Fibroblast of the conjunctiva (primary cell): ENCODE measurements at regions not wholly inside any gene's neighbourhood (a gene's known extent, or its start where the extent isn't known, plus 50 kb on each side); places are given as distances from the start of the nearest gene placed in this dataset.
A peak's percentile ranks its signal among the peaks of the same experiment; 100 is the strongest.
"Not testable (repeated sequence)": the region's sequence is repeated elsewhere in the genome, so short reads cannot be mapped to it uniquely, and the experiment has no call there.

Experiments used
- DNase-seq: peaks from one replicate; pipeline ENCODE4 v3.0.0-alpha.2; 2010; ENCODE audit warnings: low read depth

- peak; percentile 20 for DNase-seq
These were observed 329.4 kb upstream of the PCDH18 start for GRCh38 chr4:137861682-137862081.

DNA sequence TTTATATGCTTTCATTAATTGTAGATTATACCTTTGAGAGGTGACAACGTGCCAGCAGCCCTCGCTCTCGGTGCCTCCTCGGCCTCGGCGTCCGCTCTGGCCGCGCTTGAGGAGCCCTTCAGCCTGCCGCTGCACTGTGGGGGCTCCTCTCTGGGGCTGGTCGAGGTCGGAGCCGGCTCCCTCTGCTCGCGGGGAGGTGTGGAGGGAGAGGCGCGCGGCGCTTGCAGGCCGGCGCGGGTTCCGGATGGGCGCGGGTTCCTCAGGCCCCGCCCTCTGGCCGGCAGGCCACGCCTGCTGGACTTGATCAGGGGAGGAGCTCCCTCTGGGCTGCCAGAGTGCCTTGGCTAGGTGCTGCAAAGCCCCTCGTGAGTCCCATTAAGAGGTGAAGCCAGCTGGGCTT lies 321.1 kb upstream of the PCDH18 start:
- DNase-seq: no peak

DNA sequence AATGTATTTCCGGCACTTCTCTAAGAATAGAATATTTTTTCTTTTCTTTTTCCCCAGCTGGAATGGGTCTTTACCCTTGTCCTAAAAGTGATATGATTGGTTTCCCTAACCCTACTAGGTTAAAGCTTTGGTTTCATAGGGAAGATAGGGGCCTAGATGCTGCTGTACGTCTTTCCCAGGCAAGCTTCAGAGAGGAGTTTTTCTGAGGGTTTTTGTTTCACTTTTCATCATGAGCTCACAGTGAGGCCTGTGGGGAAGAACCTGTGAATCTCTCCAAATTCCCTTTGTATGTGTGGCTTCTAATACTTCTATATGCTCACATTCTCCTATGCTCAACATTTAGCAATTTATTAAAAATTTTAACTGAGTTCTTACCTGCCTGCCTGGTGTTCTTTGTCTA lies 320.0 kb upstream of the PCDH18 start:
- DNase-seq: no peak

- DNase-seq: no peak
These were observed 319.1 kb upstream of the PCDH18 start for GRCh38 chr4:137851435-137851834.

DNA sequence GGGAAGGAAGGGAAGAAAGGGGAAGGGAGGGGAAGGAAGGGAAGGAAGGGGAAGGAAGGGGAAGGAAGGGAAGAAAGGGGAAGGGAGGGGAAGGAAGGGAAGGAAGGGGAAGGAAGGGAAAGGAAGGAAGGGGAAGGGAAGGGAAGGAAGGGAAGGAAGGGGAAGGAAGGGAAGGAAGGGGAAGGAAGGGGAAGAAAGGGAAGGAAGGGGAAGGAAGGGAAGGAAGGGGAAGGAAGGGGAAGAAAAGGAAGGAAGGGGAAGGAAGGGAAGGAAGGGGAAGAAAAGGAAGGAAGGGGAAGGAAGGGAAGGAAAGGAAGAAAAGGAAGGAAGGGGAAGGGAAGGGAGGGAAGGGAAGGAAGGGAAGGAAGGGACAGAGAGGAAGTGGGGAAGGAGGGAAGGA lies 295.7 kb upstream of the PCDH18 start:
- DNase-seq: not testable (repeated sequence)

GRCh38 chr4:137825505-137825904 lies 293.2 kb upstream of the PCDH18 start:
- DNase-seq: no peak

GRCh38 chr4:137823007-137823406 lies 290.7 kb upstream of the PCDH18 start:
- DNase-seq: no peak

DNA sequence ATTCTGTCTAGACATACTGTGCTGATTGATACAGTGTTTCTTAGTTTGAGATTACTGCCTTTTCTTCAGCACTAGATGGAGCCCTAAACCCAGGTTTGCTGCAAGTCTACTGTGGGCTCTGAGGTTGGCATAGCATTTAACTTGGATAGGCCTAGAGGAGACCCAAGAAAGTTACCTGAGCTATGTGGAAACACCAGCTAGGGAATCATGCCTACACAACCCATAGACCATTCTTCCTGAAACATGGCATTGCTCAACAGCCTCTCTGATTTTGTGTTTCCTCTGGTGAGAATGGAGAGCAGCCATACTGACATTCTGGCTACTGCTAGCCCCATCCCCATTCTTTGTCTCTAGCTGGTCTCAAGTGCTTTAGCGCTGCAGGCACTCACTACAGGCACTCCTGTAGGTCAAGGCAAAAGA lies 287.7 kb upstream of the PCDH18 start:
- DNase-seq: peak; percentile 37

- DNase-seq: no peak
These were observed 280.0 kb upstream of the PCDH18 start for GRCh38 chr4:137812258-137812657.

- no peak for DNase-seq
These were observed 274.1 kb upstream of the PCDH18 start for GRCh38 chr4:137806420-137806819.

- no peak for DNase-seq
These were observed 272.7 kb upstream of the PCDH18 start for GRCh38 chr4:137804906-137805495.

DNA sequence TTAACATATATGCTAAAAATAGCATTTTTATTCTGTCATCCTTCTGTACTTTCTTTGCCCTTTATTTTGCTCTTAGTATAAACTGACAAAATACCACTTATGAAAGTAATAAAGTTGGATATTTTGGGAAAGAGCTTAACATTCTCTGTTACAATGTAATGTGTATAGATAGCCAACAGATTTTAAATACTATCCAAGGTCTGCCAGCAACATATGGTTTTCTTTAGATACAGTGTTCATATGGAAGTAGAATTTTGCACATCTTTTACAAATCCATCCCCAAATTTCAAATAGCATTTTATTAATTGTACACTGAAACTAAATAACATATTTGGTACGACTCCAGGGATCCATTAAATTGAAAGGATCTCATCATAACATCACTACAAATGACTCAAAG lies 268.6 kb upstream of the PCDH18 start:
- DNase-seq: no peak

GRCh38 chr4:137794764-137795254 lies 262.5 kb upstream of the PCDH18 start:
- no peak for DNase-seq

DNA sequence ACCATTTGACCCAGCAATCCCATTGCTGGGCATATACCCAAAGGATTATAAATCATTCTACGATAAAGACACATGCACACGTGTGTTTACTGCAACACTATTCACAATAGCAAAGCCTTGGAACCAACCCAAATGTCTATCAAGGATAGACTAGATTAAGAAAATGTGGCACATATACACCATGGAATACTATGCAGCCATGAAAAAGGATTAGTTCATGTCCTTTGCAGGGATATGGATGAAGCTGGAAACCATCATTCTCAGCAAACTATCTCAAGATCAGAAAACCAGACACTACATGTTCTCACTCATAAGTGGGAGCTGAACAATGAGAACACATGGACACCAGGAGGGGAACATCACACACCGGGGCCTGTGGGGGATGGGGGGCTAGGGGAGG lies 257.0 kb upstream of the PCDH18 start:
- DNase-seq: not testable (repeated sequence)

- not testable (repeated sequence) for DNase-seq
These were observed 251.6 kb upstream of the PCDH18 start for GRCh38 chr4:137783923-137784322.

DNA sequence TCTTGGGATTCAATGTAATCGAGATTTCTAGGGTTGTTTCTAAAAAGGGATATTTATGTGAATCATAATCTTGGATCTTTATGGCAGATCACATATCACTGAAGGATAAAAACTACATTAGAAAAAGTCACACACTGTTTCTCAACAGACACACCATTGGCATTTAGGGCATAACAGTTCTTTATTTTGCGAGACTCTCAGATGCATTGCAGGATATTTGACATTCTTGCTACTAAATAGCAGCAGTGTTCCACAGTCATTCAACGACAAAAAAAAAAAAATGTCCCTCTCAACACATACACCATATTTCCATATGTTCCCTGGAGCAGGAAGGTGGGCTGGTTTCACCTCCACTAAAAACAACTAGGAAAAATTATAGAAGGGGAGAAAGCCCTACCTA lies 243.4 kb upstream of the PCDH18 start:
- no peak for DNase-seq

DNA sequence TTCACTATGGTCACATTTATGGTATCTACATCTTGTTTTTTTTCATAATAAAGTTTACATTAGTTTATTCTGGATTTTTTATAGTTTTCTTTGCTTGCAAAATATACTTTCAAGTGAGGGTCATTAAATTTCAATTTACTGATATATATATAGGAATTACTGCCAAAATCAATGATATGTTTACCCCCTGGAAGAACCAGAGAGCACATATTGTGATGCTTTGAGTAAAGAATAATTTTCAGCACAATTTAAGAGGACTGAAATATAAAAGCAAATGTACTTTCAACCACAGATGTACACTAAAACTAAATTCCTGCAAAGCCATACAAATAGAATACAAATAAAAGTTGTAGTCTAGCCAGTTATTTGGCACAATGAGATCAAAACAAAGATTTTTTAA lies 242.2 kb upstream of the PCDH18 start:
- DNase-seq: no peak

- no peak for DNase-seq
These were observed 236.6 kb upstream of the PCDH18 start for GRCh38 chr4:137768881-137769280.

DNA sequence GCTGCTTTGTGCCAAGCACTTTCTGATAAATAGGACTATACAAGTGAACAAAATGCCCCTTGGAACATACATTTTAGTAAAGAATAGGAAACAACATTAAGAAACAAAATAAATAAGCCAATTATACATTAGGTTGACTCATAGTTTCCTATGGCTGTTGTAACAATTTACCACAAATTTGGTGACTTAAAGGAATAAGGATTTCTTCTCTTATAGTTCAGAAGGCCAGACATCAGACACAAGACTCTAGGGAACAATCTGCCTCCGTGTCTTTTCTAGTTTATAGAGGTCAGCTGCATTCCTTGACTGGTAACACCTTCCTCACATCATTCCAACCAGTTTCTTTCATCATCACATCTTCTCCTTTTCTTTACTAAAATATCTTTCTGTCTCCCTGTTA lies 235.9 kb upstream of the PCDH18 start:
- peak; percentile 17 for DNase-seq

DNA sequence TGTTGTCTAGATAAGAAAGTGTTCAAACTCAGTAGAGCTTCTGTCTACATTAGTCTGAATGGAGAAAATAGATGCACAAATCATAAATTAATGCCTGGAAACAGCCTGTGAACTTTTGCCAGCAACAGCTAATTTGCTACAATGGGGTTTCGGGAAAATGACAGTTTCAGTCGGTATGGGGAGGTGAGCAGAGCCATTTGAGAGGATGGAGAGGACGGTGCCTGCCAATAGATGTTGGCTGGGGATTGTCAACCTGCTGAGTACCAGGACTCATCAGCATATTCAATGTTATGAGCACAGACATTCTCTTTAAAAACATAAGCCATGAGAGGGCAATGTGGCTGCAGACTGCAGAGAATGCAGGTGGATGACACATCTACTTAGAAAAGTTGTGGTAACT lies 230.3 kb upstream of the PCDH18 start:
- no peak for DNase-seq

DNA sequence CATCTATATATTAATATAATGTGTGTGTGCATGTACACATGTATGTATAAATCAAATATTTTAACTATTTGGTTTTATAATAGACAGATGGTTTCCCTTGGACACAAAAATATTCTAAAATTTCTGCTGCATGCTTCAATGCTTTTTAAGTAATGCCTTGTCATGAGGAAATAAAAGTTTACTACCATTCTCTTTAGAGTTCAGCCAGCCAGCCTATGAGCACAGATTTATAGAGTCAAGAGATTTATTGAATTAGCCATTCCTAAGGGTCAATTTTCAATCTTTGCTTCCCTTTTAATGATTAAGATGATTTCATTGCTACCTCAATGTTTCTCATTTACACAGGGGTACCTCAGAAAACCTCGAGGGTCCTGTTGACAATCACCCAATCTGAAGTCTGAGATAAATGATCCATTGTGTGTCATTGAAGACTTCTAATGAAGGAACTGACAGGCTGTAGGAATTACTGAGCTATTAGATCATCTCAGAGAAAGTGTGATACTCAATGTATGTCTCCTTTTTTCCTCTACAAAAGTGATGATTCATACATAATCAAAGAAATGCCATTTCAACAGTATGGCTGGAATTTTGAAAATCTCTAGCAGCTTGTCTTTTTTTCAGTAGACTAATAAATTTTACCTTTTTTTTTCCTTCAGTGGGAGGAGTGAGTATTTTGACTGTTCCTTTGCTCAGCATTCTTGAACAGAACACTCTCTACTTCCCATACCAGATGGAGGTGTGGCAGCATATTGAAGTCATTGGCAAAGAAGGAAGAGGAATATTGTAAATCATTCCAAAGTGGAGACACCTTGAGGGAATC lies 222.6 kb upstream of the PCDH18 start:
- peak; percentile 3 for DNase-seq

DNA sequence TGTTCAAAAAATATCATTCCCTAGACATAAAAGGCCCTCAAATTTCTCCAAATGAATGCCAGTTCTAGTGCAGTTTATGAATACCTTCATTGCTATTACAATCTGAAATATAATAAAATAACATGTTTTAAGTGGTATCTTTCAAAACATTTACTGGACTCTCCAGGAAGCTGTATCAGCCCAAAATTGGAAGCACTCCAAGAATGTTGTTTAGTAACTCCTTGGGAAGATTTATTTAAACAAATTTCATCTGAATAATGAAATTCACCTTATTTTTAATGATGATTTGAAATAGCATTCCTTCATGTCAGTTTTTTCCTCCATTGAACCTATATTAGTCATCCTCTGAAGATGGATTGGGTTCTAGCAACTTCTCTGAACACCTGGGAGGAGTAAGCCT lies 217.2 kb upstream of the PCDH18 start:
- DNase-seq: no peak

GRCh38 chr4:137748616-137749015 lies 216.3 kb upstream of the PCDH18 start:
- no peak for DNase-seq

DNA sequence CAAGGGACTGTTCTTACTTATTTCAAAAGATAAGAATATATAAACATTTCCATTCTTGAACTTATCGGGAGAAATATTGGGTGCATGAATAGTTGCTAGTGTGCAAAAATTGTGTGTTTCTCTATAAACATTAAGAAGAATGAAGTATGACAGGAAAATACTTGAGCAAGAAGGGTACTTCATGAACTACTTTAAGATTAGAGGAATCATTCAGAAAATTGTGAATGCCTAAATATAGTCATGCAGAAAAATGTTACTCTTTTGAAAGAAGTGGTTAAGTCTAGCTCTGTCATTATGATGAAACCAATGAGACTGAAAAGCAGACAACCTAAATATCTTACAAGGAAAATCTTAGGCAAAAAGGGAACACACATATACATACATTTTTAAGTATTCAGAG lies 207.8 kb upstream of the PCDH18 start:
- DNase-seq: no peak
